GM12891 (cell line): ENCODE measurements at regions not wholly inside any gene's neighbourhood (a gene's known extent, or its start where the extent isn't known, plus 50 kb on each side); places are given as distances from the start of the nearest gene placed in this dataset.

Experiments used
- POLR2A ChIP-seq: IDR thresholded peaks from 2 replicates; pipeline ENCODE4 v1.6.1; 2011; ENCODE audit warnings: low read depth, low read length, control low read depth
- POLR2AphosphoS5 ChIP-seq: IDR thresholded peaks from 2 replicates; pipeline ENCODE4 v1.6.1; 2011; ENCODE audit warnings: low read depth, low read length, control low read depth
- POU2F2 ChIP-seq: IDR thresholded peaks from 2 replicates; pipeline ENCODE4 v1.6.1; 2011; ENCODE audit warnings: low read depth, mild to moderate bottlenecking, control low read depth, low read length, moderate library complexity
- TAF1 ChIP-seq: IDR thresholded peaks from 2 replicates; pipeline ENCODE4 v1.6.1; 2011; ENCODE audit warnings: low read depth, low read length, control low read depth

GRCh38 chr2:83956991-83957390, 502.1 kb downstream of the SUCLG1 start:
- TF ChIP-seq POU2F2: no peak
- no peak for TF ChIP-seq TAF1
- TF ChIP-seq POLR2A: no peak
- no peak for TF ChIP-seq POLR2AphosphoS5
